ENCODE measurements at regions not wholly inside any gene's neighbourhood (a gene's known extent, or its start where the extent isn't known, plus 50 kb on each side); places are given as distances from the start of the nearest gene placed in this dataset.
"Not testable (repeated sequence)": the region's sequence is repeated elsewhere in the genome, so short reads cannot be mapped to it uniquely, and the experiment has no call there.

DNA sequence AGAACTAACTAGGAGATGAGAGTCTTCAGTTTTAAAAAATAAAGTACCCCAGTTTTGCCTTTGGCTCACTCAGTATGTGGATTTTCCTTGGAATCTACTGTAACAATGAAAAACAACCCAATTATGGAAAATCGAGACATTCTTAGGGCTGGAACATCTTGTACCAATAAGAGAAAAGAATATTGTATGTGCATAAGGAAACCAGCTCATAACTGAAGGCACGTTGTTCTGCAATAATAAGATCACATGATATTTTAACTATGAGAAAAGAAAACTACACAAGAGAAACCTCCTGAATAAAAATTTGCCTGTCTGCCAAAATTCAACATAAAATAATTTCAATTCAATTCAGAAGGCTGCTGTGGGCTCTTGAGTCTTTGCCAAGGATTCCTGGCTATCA is 261.8 kb upstream of the EDNRA start:
- no peaks in the 10 kb centered on the region for H3K4me1 Mint-ChIP-seq
- H3K36me3 Mint-ChIP-seq: no peaks in the 10 kb centered on the region
- no peak for DNase-seq
- no peaks in the 10 kb centered on the region for H3K9me3 Mint-ChIP-seq
- no peak overlapping the region for H3K4me3 Mint-ChIP-seq
- no peak overlapping the region for H3K27ac Mint-ChIP-seq
- POLR2A ChIA-PET: no interaction called here
- no peaks in the 10 kb centered on the region for H3K27me3 Mint-ChIP-seq
- ATAC-seq (ENCODE audit: low read depth): no peak

DNA sequence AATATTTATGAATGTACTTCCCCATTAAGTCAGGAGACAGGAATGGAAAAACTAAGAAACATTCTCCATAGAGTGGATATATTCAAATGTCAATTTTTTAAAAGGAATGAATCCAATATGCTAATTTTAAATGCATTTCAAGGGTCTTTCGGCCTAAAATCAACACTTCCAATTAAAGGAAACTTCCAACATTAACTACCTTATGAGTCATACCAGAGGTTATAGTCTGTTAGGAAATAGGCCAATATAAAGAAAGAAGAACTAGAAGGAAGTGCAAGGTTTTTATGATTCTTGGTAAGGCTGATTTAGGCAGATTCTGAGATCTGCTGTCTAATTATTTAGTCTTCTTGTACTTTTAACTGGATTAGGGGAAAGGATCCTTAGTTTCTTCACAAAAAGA is 260.1 kb upstream of the EDNRA start:
- POLR2A ChIA-PET: no interaction called here
- Mint-ChIP-seq H3K9me3 (no peaks in the 10 kb centered on the region), H3K4me3 (no peak overlapping the region), H3K27me3 (no peaks in the 10 kb centered on the region), H3K27ac (no peak overlapping the region), H3K36me3 (no peaks in the 10 kb centered on the region), H3K4me1 (no peaks in the 10 kb centered on the region)
- DNase-seq (no peak), ATAC-seq (ENCODE audit: low read depth) (no peak)

DNA sequence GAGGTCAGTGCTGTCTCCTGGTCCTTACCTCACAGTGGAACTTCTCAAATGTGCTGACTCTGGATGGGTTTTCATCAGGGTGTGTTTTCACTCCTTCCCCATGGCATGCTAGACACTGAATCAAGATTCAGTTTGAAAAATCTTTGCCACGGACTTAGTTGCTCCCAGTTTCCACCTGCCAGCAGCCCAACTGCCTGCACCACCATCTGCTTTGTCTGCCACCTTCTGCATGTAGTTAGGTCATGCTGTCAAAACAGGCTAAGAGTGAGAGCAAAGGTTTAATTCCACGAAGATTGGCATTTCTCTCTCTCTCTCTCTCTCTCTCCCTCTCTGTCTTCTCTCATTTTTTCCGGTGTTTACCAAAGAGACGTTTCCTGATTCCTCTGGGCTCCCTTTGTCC is 258.0 kb upstream of the EDNRA start:
- Mint-ChIP-seq H3K4me3 (no peak overlapping the region), H3K9me3 (no peaks in the 10 kb centered on the region), H3K4me1 (no peaks in the 10 kb centered on the region), H3K36me3 (no peaks in the 10 kb centered on the region), H3K27ac (no peak overlapping the region), H3K27me3 (no peaks in the 10 kb centered on the region)
- POLR2A ChIA-PET: no interaction called here
- DNase-seq (no peak), ATAC-seq (ENCODE audit: low read depth) (no peak)

DNA sequence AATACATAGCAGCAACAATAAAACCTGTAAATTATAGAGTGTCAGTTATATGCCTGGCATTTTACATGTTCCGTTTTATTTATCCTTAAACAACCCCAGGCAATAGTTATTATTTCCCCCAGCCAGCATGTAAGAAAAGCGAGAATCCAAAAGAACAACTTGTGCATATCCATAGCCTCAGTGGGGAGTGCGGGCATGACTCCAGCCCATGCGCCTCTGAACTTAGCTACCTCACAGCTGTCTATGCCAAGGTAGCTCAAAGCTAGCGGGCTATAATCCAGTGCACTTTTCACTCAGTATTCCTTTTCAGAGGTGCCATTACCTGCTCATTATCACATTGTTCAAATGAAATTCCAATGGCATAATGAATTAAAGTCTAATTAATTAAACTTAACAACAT is 257.3 kb upstream of the EDNRA start:
- Mint-ChIP-seq H3K27ac (no peak overlapping the region), H3K36me3 (no peaks in the 10 kb centered on the region), H3K27me3 (no peaks in the 10 kb centered on the region), H3K4me1 (no peaks in the 10 kb centered on the region), H3K9me3 (no peaks in the 10 kb centered on the region), H3K4me3 (no peak overlapping the region)
- ATAC-seq (ENCODE audit: low read depth) (no peak), DNase-seq (no peak)
- POLR2A ChIA-PET: no interaction called here

DNA sequence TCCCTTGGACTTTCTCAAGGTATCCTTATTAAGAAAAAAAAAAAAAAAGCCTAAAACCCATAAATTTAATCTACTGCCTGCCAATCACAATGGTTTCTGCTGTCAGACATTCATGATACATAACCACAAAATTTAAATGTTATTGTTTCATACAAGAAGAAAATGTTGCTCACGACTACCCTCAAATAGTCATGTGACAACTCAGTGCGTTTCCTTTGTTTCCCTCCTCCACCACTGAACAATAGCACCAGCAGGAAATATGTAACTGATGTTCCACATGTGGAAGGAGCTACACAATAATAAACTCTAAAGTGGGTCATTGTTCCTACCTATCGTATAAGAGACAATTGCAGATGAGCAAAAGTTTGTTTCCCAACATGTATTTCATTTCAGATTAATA is 244.1 kb upstream of the EDNRA start:
- H3K27ac Mint-ChIP-seq: no peak overlapping the region
- no peaks in the 10 kb centered on the region for H3K4me1 Mint-ChIP-seq
- DNase-seq (no peak), ATAC-seq (ENCODE audit: low read depth) (no peak)
- H3K36me3 Mint-ChIP-seq: no peaks in the 10 kb centered on the region
- H3K4me3 Mint-ChIP-seq: no peak overlapping the region
- H3K9me3 Mint-ChIP-seq: no peaks in the 10 kb centered on the region
- POLR2A ChIA-PET: no interaction called here
- peaks cover 2% of the 10 kb centered on the region for H3K27me3 Mint-ChIP-seq

DNA sequence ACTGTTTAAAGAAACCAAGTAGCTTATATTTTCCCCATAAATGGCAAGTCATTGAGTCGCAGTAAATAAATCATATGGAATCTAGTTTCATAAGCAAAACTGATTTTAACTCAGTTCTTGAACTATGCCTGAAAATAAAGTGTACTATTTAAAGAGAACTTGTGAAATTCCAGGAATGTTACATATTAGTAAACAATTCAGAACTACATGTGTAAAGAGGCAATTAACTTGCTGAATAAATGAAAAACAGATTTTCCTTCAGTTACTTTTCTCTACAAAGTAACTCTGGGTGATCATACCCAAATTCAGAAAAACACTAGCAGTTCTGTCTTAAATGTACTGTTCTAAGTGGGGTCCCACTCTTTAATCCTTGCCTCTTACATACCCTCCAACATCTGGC is 236.1 kb upstream of the EDNRA start:
- Mint-ChIP-seq H3K27me3 (no peaks in the 10 kb centered on the region), H3K4me1 (no peaks in the 10 kb centered on the region), H3K27ac (no peak overlapping the region), H3K4me3 (no peak overlapping the region), H3K9me3 (no peaks in the 10 kb centered on the region), H3K36me3 (no peaks in the 10 kb centered on the region)
- POLR2A ChIA-PET: no interaction called here
- no peak for ATAC-seq (ENCODE audit: low read depth)
- no peak for DNase-seq

DNA sequence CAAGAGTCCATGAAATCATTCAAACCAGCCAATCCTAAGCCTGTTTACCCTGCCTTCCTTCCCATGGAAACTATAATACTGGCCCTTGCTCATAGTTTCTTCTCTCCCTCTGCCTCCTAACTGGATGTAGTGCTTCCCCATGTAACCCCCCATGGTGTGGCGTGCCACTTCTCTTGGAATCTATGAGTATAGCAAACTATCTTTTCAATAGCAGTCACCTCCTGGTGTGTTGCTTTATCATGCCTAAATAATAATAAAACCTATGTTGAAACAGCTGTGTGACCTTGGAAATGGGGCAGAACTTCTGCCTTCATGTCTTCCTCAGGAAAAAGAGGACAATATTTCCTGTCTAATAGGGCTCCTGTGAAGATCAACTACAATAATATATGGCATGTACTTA is 234.8 kb upstream of the EDNRA start:
- POLR2A ChIA-PET: no interaction called here
- ATAC-seq (ENCODE audit: low read depth) (no peak), DNase-seq (no peak)
- Mint-ChIP-seq H3K4me3 (no peak overlapping the region), H3K27me3 (no peaks in the 10 kb centered on the region), H3K36me3 (no peaks in the 10 kb centered on the region), H3K9me3 (no peaks in the 10 kb centered on the region), H3K4me1 (no peaks in the 10 kb centered on the region), H3K27ac (no peak overlapping the region)

DNA sequence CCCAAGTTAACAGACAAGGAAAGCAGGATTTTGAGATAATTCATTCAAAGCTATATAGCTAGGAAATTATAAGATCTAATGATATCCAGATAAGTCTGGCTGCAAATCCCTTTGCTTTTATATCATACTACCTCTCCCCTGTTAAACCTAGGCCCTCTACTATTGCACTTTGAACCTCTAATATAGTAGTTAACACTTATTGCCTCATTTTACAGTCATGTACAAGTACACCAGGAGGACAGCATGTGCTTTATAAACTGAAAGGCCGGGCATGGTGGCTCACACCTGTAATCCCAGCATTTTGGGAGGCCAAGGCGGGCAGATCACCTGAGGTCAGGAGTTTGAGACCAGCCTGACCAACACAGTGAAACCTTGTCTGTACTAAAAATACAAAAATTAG is 234.4 kb upstream of the EDNRA start:
- H3K4me1 Mint-ChIP-seq; H3K4me3 Mint-ChIP-seq; DNase-seq; POLR2A ChIA-PET; H3K27me3 Mint-ChIP-seq; ATAC-seq (ENCODE audit: low read depth); H3K27ac Mint-ChIP-seq; H3K9me3 Mint-ChIP-seq; H3K36me3 Mint-ChIP-seq: not testable (repeated sequence)

DNA sequence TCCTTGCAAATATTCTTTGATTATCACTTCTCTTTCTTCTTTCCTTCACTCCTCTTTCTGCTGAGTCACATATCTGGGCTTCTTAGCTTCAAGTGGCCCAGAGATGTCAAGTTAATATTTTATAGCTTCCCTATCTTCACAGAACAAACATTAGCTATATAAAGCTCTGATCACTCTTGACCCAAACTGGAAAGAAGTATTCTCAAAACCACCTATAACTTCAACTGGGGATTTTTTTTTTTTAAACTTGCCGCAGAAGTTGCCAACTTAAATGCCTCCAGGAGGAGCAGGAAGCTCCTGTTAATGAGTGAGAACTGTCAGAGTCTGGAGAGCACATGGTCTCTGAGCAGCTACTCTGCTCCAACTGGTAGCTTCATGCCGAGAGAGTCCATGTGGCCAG is 233.3 kb upstream of the EDNRA start:
- Mint-ChIP-seq H3K4me3 (no peak overlapping the region), H3K4me1 (no peaks in the 10 kb centered on the region), H3K27me3 (no peaks in the 10 kb centered on the region), H3K9me3 (no peaks in the 10 kb centered on the region), H3K27ac (no peak overlapping the region), H3K36me3 (no peaks in the 10 kb centered on the region)
- POLR2A ChIA-PET: no interaction called here
- DNase-seq (no peak), ATAC-seq (ENCODE audit: low read depth) (no peak)

DNA sequence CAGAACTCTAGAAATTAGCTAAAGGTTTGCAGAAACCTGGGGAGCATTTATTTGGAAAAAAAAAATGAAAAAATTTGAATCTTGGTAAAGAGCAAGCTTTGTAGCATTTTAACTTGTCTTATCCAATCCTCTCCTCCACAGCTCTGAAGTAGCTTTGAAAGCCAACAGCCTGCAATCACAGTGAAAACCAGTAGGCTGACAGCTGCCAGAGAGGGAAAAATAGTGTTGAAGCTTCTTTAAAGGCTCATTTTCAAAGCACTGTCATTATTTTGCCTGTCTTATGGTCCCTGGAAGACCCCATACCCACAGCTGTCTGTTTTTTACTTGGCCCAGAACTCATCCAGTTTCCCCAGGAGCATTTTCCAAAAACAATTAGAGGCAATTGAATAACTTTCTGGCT is 230.8 kb upstream of the EDNRA start:
- no peaks in the 10 kb centered on the region for H3K27me3 Mint-ChIP-seq
- POLR2A ChIA-PET: no interaction called here
- H3K4me1 Mint-ChIP-seq: no peaks in the 10 kb centered on the region
- ATAC-seq (ENCODE audit: low read depth) (no peak), DNase-seq (no peak)
- no peak overlapping the region for H3K27ac Mint-ChIP-seq
- H3K4me3 Mint-ChIP-seq: no peak overlapping the region
- no peaks in the 10 kb centered on the region for H3K36me3 Mint-ChIP-seq
- H3K9me3 Mint-ChIP-seq: no peaks in the 10 kb centered on the region

DNA sequence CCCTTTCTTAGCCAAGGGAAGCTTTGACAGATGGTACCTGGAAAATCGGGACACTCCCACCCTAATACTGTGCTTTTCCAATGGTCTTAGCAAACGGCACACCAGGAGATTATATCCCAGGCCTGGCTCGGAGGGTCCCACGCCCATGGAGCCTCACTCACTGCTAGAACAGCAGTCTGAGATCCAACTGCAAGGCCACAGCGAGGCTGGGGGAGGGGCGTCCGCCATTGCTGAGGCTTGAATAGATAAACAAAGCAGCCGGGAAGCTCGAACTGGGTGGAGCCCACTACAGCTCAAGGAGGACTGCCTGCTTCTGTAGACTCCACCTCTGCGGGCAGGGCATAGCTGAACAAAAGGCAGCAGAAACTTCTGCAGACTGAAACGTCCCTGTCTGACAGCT is 225.6 kb upstream of the EDNRA start:
- H3K27ac Mint-ChIP-seq; DNase-seq; ATAC-seq (ENCODE audit: low read depth); H3K4me3 Mint-ChIP-seq; H3K9me3 Mint-ChIP-seq; POLR2A ChIA-PET; H3K4me1 Mint-ChIP-seq; H3K36me3 Mint-ChIP-seq; H3K27me3 Mint-ChIP-seq: not testable (repeated sequence)

DNA sequence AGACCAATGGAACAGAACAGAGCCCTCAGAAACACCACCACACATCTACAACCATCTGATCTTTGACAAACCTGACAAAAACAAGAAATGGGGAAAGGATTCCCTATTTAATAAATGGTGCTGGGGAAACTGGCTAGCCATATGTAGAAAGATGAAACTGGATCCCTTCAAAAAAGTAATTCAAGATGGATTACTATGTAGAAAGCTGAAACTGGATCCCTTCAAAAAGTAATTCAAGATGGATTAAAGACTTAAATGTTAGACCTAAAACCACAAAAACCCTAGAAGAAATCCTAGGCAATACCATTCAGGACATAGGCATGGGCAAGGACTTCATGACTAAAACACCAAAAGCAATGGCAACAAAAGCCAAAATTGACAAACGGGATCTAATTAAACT is 221.6 kb upstream of the EDNRA start:
- H3K4me1 Mint-ChIP-seq; H3K36me3 Mint-ChIP-seq; ATAC-seq (ENCODE audit: low read depth); H3K27ac Mint-ChIP-seq; H3K4me3 Mint-ChIP-seq; DNase-seq; H3K27me3 Mint-ChIP-seq; POLR2A ChIA-PET; H3K9me3 Mint-ChIP-seq: not testable (repeated sequence)

DNA sequence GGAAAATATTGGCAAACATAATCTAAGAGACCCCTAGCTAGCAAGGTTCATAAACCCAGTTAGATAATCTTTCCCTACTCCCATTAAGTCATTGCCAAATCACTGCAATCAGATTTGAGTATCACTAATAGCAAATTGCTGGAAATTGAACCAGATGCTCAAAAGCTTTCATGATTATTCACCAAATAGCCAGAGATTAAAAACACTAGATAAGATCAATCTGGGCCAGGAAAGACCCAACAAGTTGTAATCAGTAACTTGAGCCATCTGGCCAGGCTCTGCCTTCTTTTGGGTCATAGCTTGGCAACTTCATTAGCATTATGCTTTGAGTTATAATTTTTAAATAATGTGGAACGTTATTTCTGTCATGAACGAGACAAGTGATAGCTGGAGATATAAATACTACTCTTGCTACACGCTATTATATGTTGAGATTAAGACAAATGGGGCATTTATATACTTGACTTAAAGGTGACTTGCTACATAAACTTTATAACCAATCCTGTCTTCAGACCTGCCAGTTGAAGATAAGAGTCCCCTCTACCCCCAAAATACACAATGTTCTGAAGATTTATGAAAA is 196.6 kb upstream of the EDNRA start:
- Mint-ChIP-seq H3K36me3 (no peaks in the 10 kb centered on the region), H3K27me3 (no peaks in the 10 kb centered on the region), H3K9me3 (no peaks in the 10 kb centered on the region), H3K4me1 (no peaks in the 10 kb centered on the region), H3K4me3 (no peak overlapping the region), H3K27ac (no peak overlapping the region)
- DNase-seq (no peak), ATAC-seq (ENCODE audit: low read depth) (no peak)
- POLR2A ChIA-PET: no interaction called here

DNA sequence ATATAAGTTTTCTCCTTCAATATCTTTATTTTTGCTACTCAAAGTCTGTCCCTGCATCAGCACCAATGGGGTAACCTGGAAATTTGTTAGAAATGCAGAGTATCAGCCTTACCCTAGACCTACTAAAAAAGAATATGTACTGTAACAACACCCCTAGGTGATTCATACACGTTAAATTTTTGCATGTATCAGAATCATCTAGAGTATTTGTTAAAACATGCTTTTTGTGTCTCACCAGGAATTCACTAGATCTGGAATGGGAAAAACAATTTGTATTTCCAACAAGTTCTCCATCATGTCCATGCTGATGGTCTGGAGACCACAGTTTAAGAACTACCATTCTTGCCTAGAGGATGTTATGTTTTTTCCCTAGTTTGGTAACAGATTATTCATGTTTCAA is 196.0 kb upstream of the EDNRA start:
- H3K4me1 Mint-ChIP-seq: no peaks in the 10 kb centered on the region
- H3K27me3 Mint-ChIP-seq: peaks cover under 1% of the 10 kb centered on the region
- ATAC-seq (ENCODE audit: low read depth): no peak
- POLR2A ChIA-PET: no interaction called here
- no peaks in the 10 kb centered on the region for H3K36me3 Mint-ChIP-seq
- no peak overlapping the region for H3K27ac Mint-ChIP-seq
- no peaks in the 10 kb centered on the region for H3K9me3 Mint-ChIP-seq
- DNase-seq: no peak
- H3K4me3 Mint-ChIP-seq: no peak overlapping the region

DNA sequence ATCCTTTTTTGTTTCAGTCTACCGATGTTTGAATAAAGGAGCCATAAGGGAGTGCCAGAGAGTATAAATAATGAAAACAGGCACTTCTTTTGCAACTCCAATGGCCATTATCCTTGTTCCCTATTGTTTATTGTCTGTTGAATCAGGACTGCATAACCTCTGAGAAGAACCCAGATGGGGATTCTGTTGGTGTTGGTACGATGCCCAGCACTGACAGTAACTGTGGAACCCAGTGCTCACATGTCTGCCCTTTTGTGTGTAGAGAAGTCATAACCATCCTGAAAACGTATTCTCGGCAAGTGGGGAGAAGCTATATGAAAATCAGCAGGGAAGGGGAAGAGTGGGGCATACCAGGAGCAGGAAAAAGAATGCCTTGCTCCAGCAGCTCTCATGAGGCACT is 195.1 kb upstream of the EDNRA start:
- POLR2A ChIA-PET: no interaction called here
- Mint-ChIP-seq H3K4me3 (no peak overlapping the region), H3K27me3 (peaks cover 2% of the 10 kb centered on the region), H3K9me3 (no peaks in the 10 kb centered on the region), H3K27ac (no peak overlapping the region), H3K36me3 (no peaks in the 10 kb centered on the region), H3K4me1 (no peaks in the 10 kb centered on the region)
- DNase-seq: no peak
- no peak for ATAC-seq (ENCODE audit: low read depth)

Measured in activated naive CD8-positive, alpha-beta T cell treated with anti-CD3 and anti-CD28 coated beads, Interleukin-2, amount 10 ng/mL, durations not matched to agents 7 days and 5 days (primary cell).